WTC11 (cell line): ENCODE measurements at regions not wholly inside any gene's neighbourhood (a gene's known extent, or its start where the extent isn't known, plus 50 kb on each side); places are given as distances from the start of the nearest gene placed in this dataset.

Experiments used
- ATAC-seq: fragments of 200-7000 bp; cut with Tn5 transposase; 2 replicates; pipeline ENCODE4 v1.10.0; 2021; ENCODE audit warnings: mild to moderate bottlenecking, moderate library complexity
- CTCF ChIA-PET: fragments of 300-600 bp; sonication (Branson Sonifier 250); formaldehyde crosslinking; loops from one replicate; lab custom pipeline; 2021; ENCODE audit warnings: antibody characterized with exemption; lab: Charles Lee
- POLR2A ChIA-PET: fragments of 350-600 bp; sonication (Branson Sonifier 250); formaldehyde crosslinking; loops from one replicate; lab custom pipeline; 2021; ENCODE audit warnings: antibody characterized with exemption; lab: Charles Lee
- DNase-seq: peaks from one replicate; pipeline ENCODE4 v3.0.0; 2021; ENCODE audit warnings: low spot score
- H3K27ac Mint-ChIP-seq: 2 replicates; pipeline ENCODE4 v1.8.0; 2021; ENCODE audit warnings: mixed read lengths
- H3K27me3 Mint-ChIP-seq: 2 replicates; pipeline ENCODE4 v1.8.0; 2021; ENCODE audit warnings: low read depth, mild to moderate bottlenecking, moderate library complexity, mixed read lengths
- H3K36me3 Mint-ChIP-seq: 2 replicates; pipeline ENCODE4 v1.8.0; 2021; ENCODE audit warnings: mixed read lengths
- H3K4me1 Mint-ChIP-seq: 2 replicates; pipeline ENCODE4 v1.8.0; 2022; ENCODE audit warnings: mixed read lengths
- H3K4me3 Mint-ChIP-seq: 2 replicates; pipeline ENCODE4 v1.8.0; 2021; ENCODE audit warnings: mild to moderate bottlenecking, moderate library complexity, mixed read lengths
- H3K9me3 Mint-ChIP-seq: 2 replicates; pipeline ENCODE4 v1.8.0; 2021; ENCODE audit warnings: mixed read lengths
- ESRRA ChIP-seq: sonication (generic); formaldehyde crosslinking; IDR thresholded peaks from 2 replicates; pipeline ENCODE4 v1.8.1; 2022; ENCODE audit warnings: mild to moderate bottlenecking, missing genetic modification reagents, borderline replicate concordance
- FOXJ3 ChIP-seq: sonication (generic); formaldehyde crosslinking; IDR thresholded peaks from 2 replicates; pipeline ENCODE4 v1.9.0; 2021; ENCODE audit warnings: missing genetic modification reagents, mild to moderate bottlenecking, borderline replicate concordance
- FOXP1 ChIP-seq: sonication (generic); formaldehyde crosslinking; IDR thresholded peaks from 2 replicates; pipeline ENCODE4 v1.8.0; 2022; ENCODE audit warnings: missing genetic modification reagents, mild to moderate bottlenecking, moderate library complexity, borderline replicate concordance
- IRF2 ChIP-seq: sonication (generic); formaldehyde crosslinking; IDR thresholded peaks from 2 replicates; pipeline ENCODE4 v1.8.0; 2022; ENCODE audit warnings: low read depth, missing genetic modification reagents, borderline replicate concordance
- JAZF1 ChIP-seq: fragments of 250-450 bp; sonication (Bioruptor Pico); IDR thresholded peaks from 2 replicates; pipeline ENCODE4 v1.9.0; 2021; ENCODE audit warnings: moderate library complexity, mild to moderate bottlenecking, inconsistent platforms
- NFYB ChIP-seq: sonication (generic); formaldehyde crosslinking; conservative IDR thresholded peaks from 2 replicates; pipeline ENCODE4 v1.8.0; 2022; ENCODE audit warnings: low read depth, missing genetic modification reagents
- OVOL2 ChIP-seq: fragments of 250-450 bp; sonication (Bioruptor Pico); IDR thresholded peaks from 2 replicates; pipeline ENCODE4 v1.9.0; 2021; ENCODE audit warnings: mild to moderate bottlenecking, borderline replicate concordance
- TCF7 ChIP-seq: sonication (generic); formaldehyde crosslinking; IDR thresholded peaks from 2 replicates; pipeline ENCODE4 v1.8.0; 2022; ENCODE audit warnings: mild to moderate bottlenecking, low read depth, missing genetic modification reagents, moderate library complexity
- TEAD4 ChIP-seq: sonication (generic); formaldehyde crosslinking; IDR thresholded peaks from 2 replicates; pipeline ENCODE4 v1.8.0; 2022; ENCODE audit warnings: mild to moderate bottlenecking, missing genetic modification reagents
- ZBTB21 ChIP-seq: sonication (generic); formaldehyde crosslinking; IDR thresholded peaks from 2 replicates; pipeline ENCODE4 v1.8.1; 2023; ENCODE audit warnings: mild to moderate bottlenecking, missing genetic modification reagents, borderline replicate concordance
- ZNF121 ChIP-seq: sonication (generic); formaldehyde crosslinking; IDR thresholded peaks from 2 replicates; pipeline ENCODE4 v1.8.0; 2023; ENCODE audit warnings: missing genetic modification reagents
- TF ChIP-seq, protein P1 (sequence below): sonication (generic); formaldehyde crosslinking; IDR thresholded peaks from 2 replicates; pipeline ENCODE4 v1.8.0; 2022; ENCODE audit warnings: mild to moderate bottlenecking, missing genetic modification reagents
- TF ChIP-seq, protein P2 (sequence below): sonication (generic); formaldehyde crosslinking; IDR thresholded peaks from 2 replicates; pipeline ENCODE4 v1.8.1; 2023; ENCODE audit warnings: mild to moderate bottlenecking, missing genetic modification reagents, moderate library complexity
- TF ChIP-seq, protein P3 (sequence below): sonication (generic); formaldehyde crosslinking; conservative IDR thresholded peaks from 2 replicates; pipeline ENCODE4 v1.8.1; 2023; ENCODE audit warnings: mild to moderate bottlenecking, low read depth, missing genetic modification reagents, moderate library complexity
- TF ChIP-seq, protein P4 (sequence below): fragments of 200-600 bp; IDR thresholded peaks from 2 replicates; pipeline ENCODE4 v1.8.0; 2022; ENCODE audit warnings: antibody characterized with exemption
- TF ChIP-seq, protein P5 (sequence below): sonication (generic); formaldehyde crosslinking; IDR thresholded peaks from 2 replicates; pipeline ENCODE4 v1.8.1; 2022; ENCODE audit warnings: mild to moderate bottlenecking, missing genetic modification reagents, moderate library complexity, borderline replicate concordance
- TF ChIP-seq, protein P6 (sequence below): fragments of 250-450 bp; sonication (Bioruptor Pico); IDR thresholded peaks from 2 replicates; pipeline ENCODE4 v1.9.0; 2021; ENCODE audit warnings: mild to moderate bottlenecking, borderline replicate concordance
- TF ChIP-seq, protein P7 (sequence below): fragments of 250-450 bp; sonication (Bioruptor Pico); IDR thresholded peaks from 2 replicates; pipeline ENCODE4 v1.8.0; 2021; ENCODE audit warnings: mild to moderate bottlenecking
- TF ChIP-seq, protein P8 (sequence below): fragments of 250-450 bp; sonication (Bioruptor Pico); conservative IDR thresholded peaks from 2 replicates; pipeline ENCODE4 v1.9.0; 2021; ENCODE audit warnings: mild to moderate bottlenecking
- TF ChIP-seq, protein P9 (sequence below): sonication (generic); formaldehyde crosslinking; IDR thresholded peaks from 2 replicates; pipeline ENCODE4 v1.8.1; 2022; ENCODE audit warnings: mild to moderate bottlenecking, moderate library complexity, missing genetic modification reagents

DNA sequence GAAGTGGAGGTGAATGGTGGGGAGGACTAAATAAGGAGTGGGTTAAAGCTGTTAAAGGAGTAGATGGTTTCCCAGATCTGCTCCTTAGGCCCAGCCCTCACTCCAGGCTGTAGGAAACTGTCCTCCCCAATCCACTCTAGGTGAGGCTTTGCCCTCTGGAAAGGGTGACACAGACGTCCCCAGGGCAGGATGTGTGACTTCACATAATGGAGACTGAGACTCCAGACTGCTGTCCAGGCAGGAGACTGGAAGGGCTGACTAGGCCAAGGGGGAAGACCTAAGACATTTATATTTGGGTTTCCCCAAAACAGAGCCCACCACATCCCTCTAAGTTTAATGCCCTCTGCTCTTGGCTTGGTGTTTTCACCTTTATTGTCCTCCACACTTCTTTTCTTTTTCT lies 488.5 kb downstream of the SHQ1 start:
- Mint-ChIP-seq H3K4me3 (no peak overlapping the region), H3K36me3 (no peaks in the 10 kb centered on the region), H3K4me1 (no peaks in the 10 kb centered on the region), H3K9me3 (peaks cover 17% of the 10 kb centered on the region), H3K27ac (no peak overlapping the region), H3K27me3 (no peaks in the 10 kb centered on the region; the same call in 1 of the 2 replicates)
- TF ChIP-seq, protein P1, sequence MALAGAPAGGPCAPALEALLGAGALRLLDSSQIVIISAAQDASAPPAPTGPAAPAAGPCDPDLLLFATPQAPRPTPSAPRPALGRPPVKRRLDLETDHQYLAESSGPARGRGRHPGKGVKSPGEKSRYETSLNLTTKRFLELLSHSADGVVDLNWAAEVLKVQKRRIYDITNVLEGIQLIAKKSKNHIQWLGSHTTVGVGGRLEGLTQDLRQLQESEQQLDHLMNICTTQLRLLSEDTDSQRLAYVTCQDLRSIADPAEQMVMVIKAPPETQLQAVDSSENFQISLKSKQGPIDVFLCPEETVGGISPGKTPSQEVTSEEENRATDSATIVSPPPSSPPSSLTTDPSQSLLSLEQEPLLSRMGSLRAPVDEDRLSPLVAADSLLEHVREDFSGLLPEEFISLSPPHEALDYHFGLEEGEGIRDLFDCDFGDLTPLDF (CRISPR knock-in tag), result no peak
- no peak for TF ChIP-seq FOXJ3 (CRISPR knock-in tag)
- TF ChIP-seq ZBTB21 (CRISPR knock-in tag), result no peak
- no peak for TF ChIP-seq IRF2
- TF ChIP-seq, protein P2, sequence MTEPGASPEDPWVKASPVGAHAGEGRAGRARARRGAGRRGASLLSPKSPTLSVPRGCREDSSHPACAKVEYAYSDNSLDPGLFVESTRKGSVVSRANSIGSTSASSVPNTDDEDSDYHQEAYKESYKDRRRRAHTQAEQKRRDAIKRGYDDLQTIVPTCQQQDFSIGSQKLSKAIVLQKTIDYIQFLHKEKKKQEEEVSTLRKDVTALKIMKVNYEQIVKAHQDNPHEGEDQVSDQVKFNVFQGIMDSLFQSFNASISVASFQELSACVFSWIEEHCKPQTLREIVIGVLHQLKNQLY, result no peak
- TF ChIP-seq, protein P3, sequence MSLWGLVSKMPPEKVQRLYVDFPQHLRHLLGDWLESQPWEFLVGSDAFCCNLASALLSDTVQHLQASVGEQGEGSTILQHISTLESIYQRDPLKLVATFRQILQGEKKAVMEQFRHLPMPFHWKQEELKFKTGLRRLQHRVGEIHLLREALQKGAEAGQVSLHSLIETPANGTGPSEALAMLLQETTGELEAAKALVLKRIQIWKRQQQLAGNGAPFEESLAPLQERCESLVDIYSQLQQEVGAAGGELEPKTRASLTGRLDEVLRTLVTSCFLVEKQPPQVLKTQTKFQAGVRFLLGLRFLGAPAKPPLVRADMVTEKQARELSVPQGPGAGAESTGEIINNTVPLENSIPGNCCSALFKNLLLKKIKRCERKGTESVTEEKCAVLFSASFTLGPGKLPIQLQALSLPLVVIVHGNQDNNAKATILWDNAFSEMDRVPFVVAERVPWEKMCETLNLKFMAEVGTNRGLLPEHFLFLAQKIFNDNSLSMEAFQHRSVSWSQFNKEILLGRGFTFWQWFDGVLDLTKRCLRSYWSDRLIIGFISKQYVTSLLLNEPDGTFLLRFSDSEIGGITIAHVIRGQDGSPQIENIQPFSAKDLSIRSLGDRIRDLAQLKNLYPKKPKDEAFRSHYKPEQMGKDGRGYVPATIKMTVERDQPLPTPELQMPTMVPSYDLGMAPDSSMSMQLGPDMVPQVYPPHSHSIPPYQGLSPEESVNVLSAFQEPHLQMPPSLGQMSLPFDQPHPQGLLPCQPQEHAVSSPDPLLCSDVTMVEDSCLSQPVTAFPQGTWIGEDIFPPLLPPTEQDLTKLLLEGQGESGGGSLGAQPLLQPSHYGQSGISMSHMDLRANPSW, result no peak
- no peak for TF ChIP-seq FOXP1 (CRISPR knock-in tag)
- TF ChIP-seq, protein P4, sequence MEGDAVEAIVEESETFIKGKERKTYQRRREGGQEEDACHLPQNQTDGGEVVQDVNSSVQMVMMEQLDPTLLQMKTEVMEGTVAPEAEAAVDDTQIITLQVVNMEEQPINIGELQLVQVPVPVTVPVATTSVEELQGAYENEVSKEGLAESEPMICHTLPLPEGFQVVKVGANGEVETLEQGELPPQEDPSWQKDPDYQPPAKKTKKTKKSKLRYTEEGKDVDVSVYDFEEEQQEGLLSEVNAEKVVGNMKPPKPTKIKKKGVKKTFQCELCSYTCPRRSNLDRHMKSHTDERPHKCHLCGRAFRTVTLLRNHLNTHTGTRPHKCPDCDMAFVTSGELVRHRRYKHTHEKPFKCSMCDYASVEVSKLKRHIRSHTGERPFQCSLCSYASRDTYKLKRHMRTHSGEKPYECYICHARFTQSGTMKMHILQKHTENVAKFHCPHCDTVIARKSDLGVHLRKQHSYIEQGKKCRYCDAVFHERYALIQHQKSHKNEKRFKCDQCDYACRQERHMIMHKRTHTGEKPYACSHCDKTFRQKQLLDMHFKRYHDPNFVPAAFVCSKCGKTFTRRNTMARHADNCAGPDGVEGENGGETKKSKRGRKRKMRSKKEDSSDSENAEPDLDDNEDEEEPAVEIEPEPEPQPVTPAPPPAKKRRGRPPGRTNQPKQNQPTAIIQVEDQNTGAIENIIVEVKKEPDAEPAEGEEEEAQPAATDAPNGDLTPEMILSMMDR, result no peak
- TF ChIP-seq ZNF121, result no peak
- TF ChIP-seq NFYB (CRISPR knock-in tag), result no peak
- no peak for TF ChIP-seq JAZF1 (CRISPR knock-in tag)
- TF ChIP-seq, protein P5, sequence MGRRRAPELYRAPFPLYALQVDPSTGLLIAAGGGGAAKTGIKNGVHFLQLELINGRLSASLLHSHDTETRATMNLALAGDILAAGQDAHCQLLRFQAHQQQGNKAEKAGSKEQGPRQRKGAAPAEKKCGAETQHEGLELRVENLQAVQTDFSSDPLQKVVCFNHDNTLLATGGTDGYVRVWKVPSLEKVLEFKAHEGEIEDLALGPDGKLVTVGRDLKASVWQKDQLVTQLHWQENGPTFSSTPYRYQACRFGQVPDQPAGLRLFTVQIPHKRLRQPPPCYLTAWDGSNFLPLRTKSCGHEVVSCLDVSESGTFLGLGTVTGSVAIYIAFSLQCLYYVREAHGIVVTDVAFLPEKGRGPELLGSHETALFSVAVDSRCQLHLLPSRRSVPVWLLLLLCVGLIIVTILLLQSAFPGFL (CRISPR knock-in tag), result no peak
- TF ChIP-seq ESRRA (CRISPR knock-in tag), result no peak
- TF ChIP-seq TCF7 (CRISPR knock-in tag), result no peak
- TF ChIP-seq, protein P6, sequence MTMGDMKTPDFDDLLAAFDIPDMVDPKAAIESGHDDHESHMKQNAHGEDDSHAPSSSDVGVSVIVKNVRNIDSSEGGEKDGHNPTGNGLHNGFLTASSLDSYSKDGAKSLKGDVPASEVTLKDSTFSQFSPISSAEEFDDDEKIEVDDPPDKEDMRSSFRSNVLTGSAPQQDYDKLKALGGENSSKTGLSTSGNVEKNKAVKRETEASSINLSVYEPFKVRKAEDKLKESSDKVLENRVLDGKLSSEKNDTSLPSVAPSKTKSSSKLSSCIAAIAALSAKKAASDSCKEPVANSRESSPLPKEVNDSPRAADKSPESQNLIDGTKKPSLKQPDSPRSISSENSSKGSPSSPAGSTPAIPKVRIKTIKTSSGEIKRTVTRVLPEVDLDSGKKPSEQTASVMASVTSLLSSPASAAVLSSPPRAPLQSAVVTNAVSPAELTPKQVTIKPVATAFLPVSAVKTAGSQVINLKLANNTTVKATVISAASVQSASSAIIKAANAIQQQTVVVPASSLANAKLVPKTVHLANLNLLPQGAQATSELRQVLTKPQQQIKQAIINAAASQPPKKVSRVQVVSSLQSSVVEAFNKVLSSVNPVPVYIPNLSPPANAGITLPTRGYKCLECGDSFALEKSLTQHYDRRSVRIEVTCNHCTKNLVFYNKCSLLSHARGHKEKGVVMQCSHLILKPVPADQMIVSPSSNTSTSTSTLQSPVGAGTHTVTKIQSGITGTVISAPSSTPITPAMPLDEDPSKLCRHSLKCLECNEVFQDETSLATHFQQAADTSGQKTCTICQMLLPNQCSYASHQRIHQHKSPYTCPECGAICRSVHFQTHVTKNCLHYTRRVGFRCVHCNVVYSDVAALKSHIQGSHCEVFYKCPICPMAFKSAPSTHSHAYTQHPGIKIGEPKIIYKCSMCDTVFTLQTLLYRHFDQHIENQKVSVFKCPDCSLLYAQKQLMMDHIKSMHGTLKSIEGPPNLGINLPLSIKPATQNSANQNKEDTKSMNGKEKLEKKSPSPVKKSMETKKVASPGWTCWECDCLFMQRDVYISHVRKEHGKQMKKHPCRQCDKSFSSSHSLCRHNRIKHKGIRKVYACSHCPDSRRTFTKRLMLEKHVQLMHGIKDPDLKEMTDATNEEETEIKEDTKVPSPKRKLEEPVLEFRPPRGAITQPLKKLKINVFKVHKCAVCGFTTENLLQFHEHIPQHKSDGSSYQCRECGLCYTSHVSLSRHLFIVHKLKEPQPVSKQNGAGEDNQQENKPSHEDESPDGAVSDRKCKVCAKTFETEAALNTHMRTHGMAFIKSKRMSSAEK, result no peak
- TF ChIP-seq, protein P7, sequence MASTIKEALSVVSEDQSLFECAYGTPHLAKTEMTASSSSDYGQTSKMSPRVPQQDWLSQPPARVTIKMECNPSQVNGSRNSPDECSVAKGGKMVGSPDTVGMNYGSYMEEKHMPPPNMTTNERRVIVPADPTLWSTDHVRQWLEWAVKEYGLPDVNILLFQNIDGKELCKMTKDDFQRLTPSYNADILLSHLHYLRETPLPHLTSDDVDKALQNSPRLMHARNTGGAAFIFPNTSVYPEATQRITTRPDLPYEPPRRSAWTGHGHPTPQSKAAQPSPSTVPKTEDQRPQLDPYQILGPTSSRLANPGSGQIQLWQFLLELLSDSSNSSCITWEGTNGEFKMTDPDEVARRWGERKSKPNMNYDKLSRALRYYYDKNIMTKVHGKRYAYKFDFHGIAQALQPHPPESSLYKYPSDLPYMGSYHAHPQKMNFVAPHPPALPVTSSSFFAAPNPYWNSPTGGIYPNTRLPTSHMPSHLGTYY (CRISPR knock-in tag), result no peak
- TF ChIP-seq OVOL2 (CRISPR knock-in tag), result no peak
- TF ChIP-seq, protein P8, sequence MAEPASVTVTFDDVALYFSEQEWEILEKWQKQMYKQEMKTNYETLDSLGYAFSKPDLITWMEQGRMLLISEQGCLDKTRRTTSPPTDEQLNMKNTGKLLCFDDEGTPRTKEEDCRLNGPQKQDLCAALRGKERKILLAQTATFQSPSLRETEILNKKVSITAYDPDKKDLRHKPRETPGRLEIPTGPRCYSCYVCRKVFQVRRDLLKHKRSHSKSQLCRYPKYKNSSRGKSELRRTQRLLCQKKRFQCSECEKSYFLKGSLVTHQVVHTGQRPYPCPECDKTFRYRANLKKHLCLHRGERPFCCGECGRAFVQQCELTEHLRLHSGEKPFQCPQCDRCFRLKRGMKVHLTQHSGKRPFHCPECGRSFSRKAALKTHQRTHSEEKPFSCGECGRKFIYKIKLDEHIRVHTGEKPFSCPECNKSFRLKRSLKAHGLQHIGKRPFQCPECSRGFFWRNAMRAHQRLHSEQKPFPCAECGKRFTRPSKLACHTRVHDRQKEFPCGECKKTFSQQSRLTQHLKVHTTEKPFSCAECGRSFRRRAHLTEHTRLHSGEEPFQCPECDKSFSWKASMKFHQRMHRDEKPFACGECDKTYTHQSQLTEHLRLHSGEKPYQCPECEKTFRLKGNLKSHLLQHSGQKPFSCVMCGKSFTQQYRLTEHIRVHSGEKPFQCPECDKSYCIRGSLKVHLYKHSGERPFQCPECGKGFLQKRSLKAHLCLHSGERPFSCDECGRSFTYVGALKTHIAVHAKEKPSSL (CRISPR knock-in tag), result no peak
- no peak for TF ChIP-seq TEAD4
- TF ChIP-seq, protein P9, sequence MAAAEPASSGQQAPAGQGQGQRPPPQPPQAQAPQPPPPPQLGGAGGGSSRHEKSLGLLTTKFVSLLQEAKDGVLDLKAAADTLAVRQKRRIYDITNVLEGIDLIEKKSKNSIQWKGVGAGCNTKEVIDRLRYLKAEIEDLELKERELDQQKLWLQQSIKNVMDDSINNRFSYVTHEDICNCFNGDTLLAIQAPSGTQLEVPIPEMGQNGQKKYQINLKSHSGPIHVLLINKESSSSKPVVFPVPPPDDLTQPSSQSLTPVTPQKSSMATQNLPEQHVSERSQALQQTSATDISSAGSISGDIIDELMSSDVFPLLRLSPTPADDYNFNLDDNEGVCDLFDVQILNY (CRISPR knock-in tag), result no peak
- POLR2A ChIA-PET, result no interaction called here
- no peak for ATAC-seq
- no peak for DNase-seq
- CTCF ChIA-PET, result no interaction called here
